ENCODE measurements at regions not wholly inside any gene's neighbourhood (a gene's known extent, or its start where the extent isn't known, plus 50 kb on each side); places are given as distances from the start of the nearest gene placed in this dataset.

DNA sequence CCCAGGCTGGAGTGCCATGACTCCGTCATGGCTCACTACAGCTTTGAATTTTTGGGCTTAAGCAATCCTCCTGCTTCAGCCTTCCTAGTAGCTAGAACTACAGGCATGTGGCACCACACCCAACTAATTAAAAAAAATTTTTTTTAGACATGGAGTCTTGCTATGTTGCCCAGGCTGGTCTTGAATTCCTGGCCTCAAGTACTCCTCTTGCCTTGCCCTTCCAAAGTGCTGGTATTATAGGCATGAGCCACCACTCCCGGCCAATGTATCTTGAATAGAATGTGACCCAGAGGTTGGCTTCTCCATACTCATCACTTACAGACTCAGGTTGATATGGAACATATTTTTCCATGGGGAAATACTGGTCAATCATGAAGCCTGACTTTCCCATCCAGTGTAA, 51.2 kb upstream of the JAK2 start:
- TF ChIP-seq CTCF (IDR thresholded peaks at IDR 0.05): no peak
- no peak for TF ChIP-seq POLR2AphosphoS5 (IDR thresholded peaks at IDR 0.05; ENCODE audit: low read depth, low read length)
- no peak for TF ChIP-seq SIN3A (IDR thresholded peaks at IDR 0.05; ENCODE audit: borderline replicate concordance, insufficient read depth, low read depth, low read length)
- TF ChIP-seq REST (IDR thresholded peaks at IDR 0.05; ENCODE audit: insufficient read depth in 1 of 2, low read depth in 2 of 2, low read length in 1 of 2): no peak

All from Panc1 (cell line).